ENCODE measurements at regions not wholly inside any gene's neighbourhood (a gene's known extent, or its start where the extent isn't known, plus 50 kb on each side); places are given as distances from the start of the nearest gene placed in this dataset.

DNA sequence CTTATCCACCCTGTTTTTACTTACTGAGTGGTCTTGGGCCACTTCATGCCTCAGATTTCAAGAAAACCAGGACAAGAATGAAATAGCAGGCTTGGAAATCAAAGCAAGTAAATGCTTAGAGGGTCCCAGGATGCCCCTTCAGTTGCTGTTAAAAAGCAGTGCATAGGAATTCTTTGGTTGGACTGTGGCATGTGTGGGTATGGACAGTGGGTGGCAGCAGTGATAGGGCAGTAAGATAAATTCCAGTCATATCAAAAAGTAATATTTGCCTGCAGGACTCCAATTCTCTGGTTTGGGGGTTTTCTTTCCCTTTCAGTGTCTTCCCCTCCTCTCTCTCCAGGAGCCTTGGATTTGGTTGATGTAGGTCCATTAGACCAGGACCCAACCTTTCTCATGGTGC is 306.7 kb upstream of the CLINT1 start:
- no peak for TF ChIP-seq POLR2A (IDR thresholded peaks at IDR 0.05)
- TF ChIP-seq CTCF (IDR thresholded peaks at IDR 0.05), result no peak
